Nephron (organoid): ENCODE measurements at regions not wholly inside any gene's neighbourhood (a gene's known extent, or its start where the extent isn't known, plus 50 kb on each side); places are given as distances from the start of the nearest gene placed in this dataset.

ENCODE experiments used
- H3K27ac Mint-ChIP-seq, 3 experiments: 2 replicates each; pipeline ENCODE4 v1.8.0; 2020; ENCODE audit warnings: mixed read lengths in 3 of 3, mild to moderate bottlenecking in 2 of 3, moderate library complexity in 1 of 3
- H3K27me3 Mint-ChIP-seq: 2 replicates; pipeline ENCODE4 v1.8.0; 2021; ENCODE audit warnings: low read depth, mild to moderate bottlenecking, moderate library complexity, mixed read lengths
- H3K36me3 Mint-ChIP-seq: 2 replicates; pipeline ENCODE4 v1.8.0; 2020; ENCODE audit warnings: low read depth, mixed read lengths
- H3K4me1 Mint-ChIP-seq: 2 replicates; pipeline ENCODE4 v1.8.0; 2020; ENCODE audit warnings: mixed read lengths
- H3K4me3 Mint-ChIP-seq, 3 experiments: 2 replicates each; pipeline ENCODE4 v1.8.0; 2020; ENCODE audit warnings: mild to moderate bottlenecking in 3 of 3, mixed read lengths in 3 of 3, moderate library complexity in 2 of 3
- H3K9me3 Mint-ChIP-seq: 2 replicates; pipeline ENCODE4 v1.8.0; 2020; ENCODE audit warnings: mixed read lengths
- CTCF ChIP-seq, 3 experiments: fragments of 200-600 bp; sonication (generic); IDR thresholded peaks; one replicate each; pipeline ENCODE4 v1.5.0; 2021; ENCODE audit warnings: antibody characterized with exemption in 3 of 3; ENCODE audit not compliant: unreplicated experiment in 3 of 3

GRCh38 chr5:74294231-74294705 lies 346.3 kb downstream of the ENC1 start:
- Mint-ChIP-seq H3K4me3 (no peak overlapping the region), H3K27ac (no peak overlapping the region), H3K4me1 (peaks cover 15% of the 10 kb centered on the region), H3K27me3 (no peaks in the 10 kb centered on the region), H3K9me3 (no peaks in the 10 kb centered on the region), H3K36me3 (no peaks in the 10 kb centered on the region)
- no peak for TF ChIP-seq CTCF (IDR thresholded peaks at IDR 0.05; ENCODE audit: unreplicated experiment in 3 of 3)

- peaks cover 26% of the 10 kb centered on the region for H3K4me1 Mint-ChIP-seq
- H3K9me3 Mint-ChIP-seq = no peaks in the 10 kb centered on the region
- no peak overlapping the region for H3K4me3 Mint-ChIP-seq
- H3K27ac Mint-ChIP-seq = peak overlapping the region in 1 of 3 experiments; percentile 43
- no peaks in the 10 kb centered on the region for H3K36me3 Mint-ChIP-seq
- no peaks in the 10 kb centered on the region for H3K27me3 Mint-ChIP-seq
- no peak for TF ChIP-seq CTCF (IDR thresholded peaks at IDR 0.05; ENCODE audit: unreplicated experiment in 3 of 3)
Measured at GRCh38 chr5:74293182-74293581, 347.3 kb downstream of the ENC1 start.

- TF ChIP-seq CTCF (IDR thresholded peaks at IDR 0.05; ENCODE audit: unreplicated experiment in 3 of 3) = no peak
- Mint-ChIP-seq H3K27ac (peak overlapping the region in 2 of 3 experiments; percentile 12 to 55), H3K9me3 (no peaks in the 10 kb centered on the region), H3K4me1 (peaks cover 26% of the 10 kb centered on the region), H3K36me3 (no peaks in the 10 kb centered on the region), H3K27me3 (no peaks in the 10 kb centered on the region), H3K4me3 (no peak overlapping the region)
Measured at GRCh38 chr5:74290634-74291241, 349.8 kb downstream of the ENC1 start.

GRCh38 chr5:74289691-74290090 lies 350.8 kb downstream of the ENC1 start:
- peaks cover 29% of the 10 kb centered on the region for H3K4me1 Mint-ChIP-seq
- H3K27me3 Mint-ChIP-seq = no peaks in the 10 kb centered on the region
- TF ChIP-seq CTCF (IDR thresholded peaks at IDR 0.05; ENCODE audit: unreplicated experiment in 3 of 3) = no peak
- H3K36me3 Mint-ChIP-seq = no peaks in the 10 kb centered on the region
- no peaks in the 10 kb centered on the region for H3K9me3 Mint-ChIP-seq
- peak overlapping the region in 1 of 3 experiments; percentile 56 for H3K27ac Mint-ChIP-seq
- H3K4me3 Mint-ChIP-seq = no peak overlapping the region

- no peaks in the 10 kb centered on the region for H3K27me3 Mint-ChIP-seq
- no peaks in the 10 kb centered on the region for H3K9me3 Mint-ChIP-seq
- H3K27ac Mint-ChIP-seq = peak overlapping the region; percentile 56 to 82 (median 60)
- no peak for TF ChIP-seq CTCF (IDR thresholded peaks at IDR 0.05; ENCODE audit: unreplicated experiment in 3 of 3)
- no peak overlapping the region for H3K4me3 Mint-ChIP-seq
- H3K36me3 Mint-ChIP-seq = no peaks in the 10 kb centered on the region
- peaks cover 29% of the 10 kb centered on the region for H3K4me1 Mint-ChIP-seq
Measured at GRCh38 chr5:74289238-74289637, 351.3 kb downstream of the ENC1 start.
